ENCODE measurements at regions not wholly inside any gene's neighbourhood (a gene's known extent, or its start where the extent isn't known, plus 50 kb on each side); places are given as distances from the start of the nearest gene placed in this dataset.

DNA sequence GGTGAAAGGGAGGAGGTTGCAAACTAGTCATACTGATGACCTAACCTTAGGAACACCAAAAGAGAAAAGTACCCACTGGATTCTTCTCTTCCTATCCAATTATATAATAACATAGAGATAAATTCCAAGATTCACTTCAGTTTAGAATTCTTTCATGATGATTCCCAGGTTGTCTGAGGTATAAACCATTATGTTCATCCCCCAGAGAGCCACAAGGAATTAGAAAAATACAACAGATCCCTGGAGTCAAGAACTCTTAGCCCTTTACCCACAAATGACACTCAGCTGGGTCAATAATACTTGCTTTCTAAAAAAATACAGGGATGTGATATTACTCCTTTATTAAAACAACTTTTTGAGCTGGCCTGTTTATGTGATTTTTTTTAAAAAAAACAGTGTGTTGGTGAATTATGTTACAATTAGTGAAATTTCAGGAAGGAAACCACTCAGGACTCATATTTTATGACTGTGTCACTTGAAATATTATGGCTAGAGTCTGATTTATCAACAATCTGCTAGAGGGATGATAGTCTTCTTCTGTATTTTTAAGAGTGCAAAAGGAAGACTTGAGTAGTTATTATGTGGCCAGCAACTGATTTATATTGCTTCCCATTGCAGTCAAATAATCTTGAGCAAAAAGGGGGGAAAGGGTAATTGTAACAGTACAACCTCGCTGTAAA, 338.2 kb downstream of the NFIB start:
- Histone ChIP-seq H3K4me3 (no peak overlapping the region), H3K27ac (no peak overlapping the region), H3K9me3 (ENCODE audit: low read depth, low read length) (no peaks in the 10 kb centered on the region), H3K36me3 (ENCODE audit: insufficient read depth, low read length) (no peaks in the 10 kb centered on the region), H3K9ac (ENCODE audit: insufficient read length) (no peak overlapping the region)
- TF ChIP-seq EZH2 (IDR thresholded peaks at IDR 0.05): no peak
- no peak for TF ChIP-seq FOXP2 (optimal IDR thresholded peaks at IDR 0.05; ENCODE audit: control extremely low read depth, extremely low read length, insufficient read depth)
- no peak for TF ChIP-seq POLR2AphosphoS5 (IDR thresholded peaks at IDR 0.05; ENCODE audit: borderline replicate concordance, low read depth, low read length)
- DNase-seq (ENCODE audit: low read depth, low spot score): no peak

DNA sequence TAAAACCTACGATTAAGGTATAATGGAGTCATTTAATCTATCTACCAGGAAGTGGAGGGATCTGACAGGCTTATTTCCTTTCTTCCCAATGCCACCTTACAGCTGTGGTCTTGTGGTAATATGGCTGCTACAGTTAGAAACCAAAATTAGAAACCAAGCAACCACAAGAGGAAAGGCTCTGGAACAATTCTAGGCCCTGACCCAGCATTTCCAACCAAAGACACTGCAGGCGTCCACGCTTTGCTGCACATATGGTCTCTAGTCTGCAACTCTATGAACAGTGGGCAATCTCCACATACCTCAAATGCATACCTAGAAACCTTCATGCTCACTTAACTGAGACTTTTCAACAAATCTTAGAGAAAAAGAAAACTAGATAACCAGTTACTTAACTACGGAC, 339.1 kb downstream of the NFIB start:
- TF ChIP-seq FOXP2 (optimal IDR thresholded peaks at IDR 0.05; ENCODE audit: control extremely low read depth, extremely low read length, insufficient read depth) (no peak), EZH2 (IDR thresholded peaks at IDR 0.05) (no peak), POLR2AphosphoS5 (IDR thresholded peaks at IDR 0.05; ENCODE audit: borderline replicate concordance, low read depth, low read length) (no peak)
- Histone ChIP-seq H3K4me3 (no peak overlapping the region), H3K27ac (no peak overlapping the region), H3K36me3 (ENCODE audit: insufficient read depth, low read length) (no peaks in the 10 kb centered on the region), H3K9ac (ENCODE audit: insufficient read length) (no peak overlapping the region), H3K9me3 (ENCODE audit: low read depth, low read length) (no peaks in the 10 kb centered on the region)
- no peak for DNase-seq (ENCODE audit: low read depth, low spot score)

DNA sequence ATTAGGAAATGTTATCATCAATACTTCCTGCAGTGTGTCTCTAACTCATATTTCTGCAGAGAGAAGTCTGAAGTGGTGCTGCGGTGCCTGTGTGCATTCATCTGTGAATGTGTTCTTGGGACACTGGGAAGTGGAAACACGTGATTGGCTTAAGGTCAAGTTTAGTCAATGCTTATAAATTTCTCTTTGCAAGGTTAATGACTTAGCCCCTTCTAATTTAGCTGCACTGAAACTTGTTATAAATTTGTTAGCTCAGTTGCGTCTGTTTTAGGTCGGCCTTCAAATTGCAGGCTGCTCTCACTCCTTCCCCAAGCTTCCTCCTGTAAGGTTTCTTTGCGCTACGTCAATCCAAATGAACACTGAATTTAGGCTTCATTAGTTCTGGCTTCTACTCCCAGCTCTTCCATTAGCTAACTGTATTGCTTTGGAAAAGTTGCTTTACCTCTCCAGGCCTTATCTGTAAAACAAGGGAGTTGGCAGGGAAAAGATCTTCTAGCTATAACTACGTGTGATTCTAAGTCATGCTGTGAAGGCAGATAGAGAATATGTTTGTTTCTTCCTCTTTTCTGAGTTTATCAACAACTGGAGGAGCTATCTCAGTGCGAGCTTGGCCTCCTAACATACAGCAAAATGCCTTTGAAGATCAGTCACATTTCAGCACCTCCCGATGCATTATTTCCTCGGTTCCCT, 341.8 kb downstream of the NFIB start:
- H3K4me3 ChIP-seq: no peak overlapping the region
- TF ChIP-seq EZH2 (IDR thresholded peaks at IDR 0.05): no peak
- TF ChIP-seq POLR2AphosphoS5 (IDR thresholded peaks at IDR 0.05; ENCODE audit: borderline replicate concordance, low read depth, low read length): no peak
- no peak for TF ChIP-seq FOXP2 (optimal IDR thresholded peaks at IDR 0.05; ENCODE audit: control extremely low read depth, extremely low read length, insufficient read depth)
- DNase-seq (ENCODE audit: low read depth, low spot score): no peak
- no peak overlapping the region for H3K27ac ChIP-seq
- H3K36me3 ChIP-seq (ENCODE audit: insufficient read depth, low read length): no peaks in the 10 kb centered on the region
- no peaks in the 10 kb centered on the region for H3K9me3 ChIP-seq (ENCODE audit: low read depth, low read length)
- no peak overlapping the region for H3K9ac ChIP-seq (ENCODE audit: insufficient read length)

DNA sequence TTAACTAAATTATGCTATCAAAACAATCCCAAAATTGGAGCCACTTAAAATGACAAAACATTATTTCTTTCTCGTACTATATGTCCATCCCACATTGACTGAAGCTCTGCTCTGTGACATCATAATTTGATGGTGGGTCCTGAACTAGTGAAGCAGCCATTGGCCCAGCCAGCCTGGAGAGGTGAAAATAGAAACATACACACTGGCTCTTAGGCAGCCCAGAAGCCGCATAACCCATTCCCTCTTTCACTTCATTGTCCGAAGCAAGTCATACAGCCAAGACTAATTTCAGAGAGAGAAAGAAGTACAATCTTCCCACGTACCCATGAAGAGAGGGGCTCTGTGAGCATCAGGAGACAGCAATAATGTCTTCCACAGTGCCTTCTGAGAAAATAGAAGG, 342.5 kb downstream of the NFIB start:
- no peaks in the 10 kb centered on the region for H3K36me3 ChIP-seq (ENCODE audit: insufficient read depth, low read length)
- TF ChIP-seq POLR2AphosphoS5 (IDR thresholded peaks at IDR 0.05; ENCODE audit: borderline replicate concordance, low read depth, low read length): no peak
- TF ChIP-seq EZH2 (IDR thresholded peaks at IDR 0.05): no peak
- TF ChIP-seq FOXP2 (optimal IDR thresholded peaks at IDR 0.05; ENCODE audit: control extremely low read depth, extremely low read length, insufficient read depth): no peak
- H3K27ac ChIP-seq: no peak overlapping the region
- no peak for DNase-seq (ENCODE audit: low read depth, low spot score)
- H3K4me3 ChIP-seq: no peak overlapping the region
- H3K9ac ChIP-seq (ENCODE audit: insufficient read length): no peak overlapping the region
- H3K9me3 ChIP-seq (ENCODE audit: low read depth, low read length): no peaks in the 10 kb centered on the region

DNA sequence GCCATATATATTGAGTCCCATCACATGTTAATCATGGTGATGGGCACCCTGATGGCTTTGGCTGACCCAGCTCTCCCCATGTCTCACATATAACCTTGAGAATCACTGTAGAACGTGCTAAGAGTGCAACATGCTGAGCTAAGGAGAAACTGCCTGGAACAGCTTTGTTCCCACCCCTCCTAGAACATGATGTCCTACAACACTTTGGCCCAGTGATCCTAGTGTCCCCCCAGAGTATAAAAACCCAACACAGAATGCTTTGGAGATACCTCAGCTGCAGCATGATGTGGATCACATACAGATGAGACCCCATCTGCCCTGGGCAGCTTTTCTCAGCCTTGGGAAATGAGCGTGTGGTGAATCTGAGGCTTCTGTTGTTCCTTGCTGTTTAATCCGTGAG, 343.5 kb downstream of the NFIB start:
- Histone ChIP-seq H3K9me3 (ENCODE audit: low read depth, low read length) (no peaks in the 10 kb centered on the region), H3K4me3 (no peak overlapping the region), H3K36me3 (ENCODE audit: insufficient read depth, low read length) (no peaks in the 10 kb centered on the region), H3K27ac (no peak overlapping the region), H3K9ac (ENCODE audit: insufficient read length) (no peak overlapping the region)
- TF ChIP-seq FOXP2 (optimal IDR thresholded peaks at IDR 0.05; ENCODE audit: control extremely low read depth, extremely low read length, insufficient read depth): no peak
- TF ChIP-seq EZH2 (IDR thresholded peaks at IDR 0.05): no peak
- no peak for TF ChIP-seq POLR2AphosphoS5 (IDR thresholded peaks at IDR 0.05; ENCODE audit: borderline replicate concordance, low read depth, low read length)
- DNase-seq (ENCODE audit: low read depth, low spot score): no peak

DNA sequence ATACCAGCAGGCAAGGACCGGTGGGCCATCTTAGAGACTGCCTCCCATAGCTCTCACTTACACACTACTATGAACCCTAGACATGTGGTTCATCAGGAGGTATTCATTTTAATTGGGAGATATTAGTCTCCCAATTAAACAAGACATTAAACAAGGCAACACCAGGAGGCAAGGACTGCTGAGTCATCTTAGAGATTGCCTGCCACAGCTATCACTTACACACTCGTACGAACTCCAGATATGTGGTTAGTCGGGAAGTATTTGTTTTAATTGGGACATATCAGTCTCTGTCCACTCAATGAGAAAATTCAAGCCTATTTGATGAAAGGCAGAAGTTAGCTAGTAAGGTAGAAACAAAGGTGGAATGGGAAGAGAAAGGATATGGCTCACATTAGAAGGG, 343.9 kb downstream of the NFIB start:
- Histone ChIP-seq H3K27ac (no peak overlapping the region), H3K36me3 (ENCODE audit: insufficient read depth, low read length) (no peaks in the 10 kb centered on the region), H3K4me3 (no peak overlapping the region), H3K9me3 (ENCODE audit: low read depth, low read length) (no peaks in the 10 kb centered on the region), H3K9ac (ENCODE audit: insufficient read length) (no peak overlapping the region)
- no peak for TF ChIP-seq POLR2AphosphoS5 (IDR thresholded peaks at IDR 0.05; ENCODE audit: borderline replicate concordance, low read depth, low read length)
- no peak for DNase-seq (ENCODE audit: low read depth, low spot score)

DNA sequence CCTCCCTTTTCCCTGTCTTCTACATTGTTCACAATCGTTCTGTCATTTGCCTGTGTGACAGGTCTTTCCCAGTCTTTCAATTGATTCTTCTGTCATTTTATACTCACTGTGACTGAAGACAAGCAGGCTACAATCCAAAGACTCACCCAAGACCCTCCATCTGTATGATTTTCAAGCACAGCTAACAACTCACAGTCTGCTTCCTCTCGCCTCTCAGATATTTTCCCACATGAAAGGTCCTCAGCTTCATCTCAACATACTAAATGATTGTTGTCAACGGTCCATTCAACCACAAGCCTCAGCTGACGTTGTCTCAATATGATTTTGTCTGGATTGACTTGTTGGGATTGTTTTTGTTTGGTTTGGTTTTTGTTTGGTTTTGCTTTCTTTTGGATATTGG, 346.5 kb downstream of the NFIB start:
- TF ChIP-seq FOXP2 (optimal IDR thresholded peaks at IDR 0.05; ENCODE audit: control extremely low read depth, extremely low read length, insufficient read depth) (no peak), EZH2 (IDR thresholded peaks at IDR 0.05) (no peak)
- DNase-seq (ENCODE audit: low read depth, low spot score): no peak
- Histone ChIP-seq H3K27ac (no peak overlapping the region), H3K9me3 (ENCODE audit: low read depth, low read length) (no peaks in the 10 kb centered on the region), H3K36me3 (ENCODE audit: insufficient read depth, low read length) (no peaks in the 10 kb centered on the region), H3K9ac (ENCODE audit: insufficient read length) (no peak overlapping the region), H3K4me3 (no peak overlapping the region)

DNA sequence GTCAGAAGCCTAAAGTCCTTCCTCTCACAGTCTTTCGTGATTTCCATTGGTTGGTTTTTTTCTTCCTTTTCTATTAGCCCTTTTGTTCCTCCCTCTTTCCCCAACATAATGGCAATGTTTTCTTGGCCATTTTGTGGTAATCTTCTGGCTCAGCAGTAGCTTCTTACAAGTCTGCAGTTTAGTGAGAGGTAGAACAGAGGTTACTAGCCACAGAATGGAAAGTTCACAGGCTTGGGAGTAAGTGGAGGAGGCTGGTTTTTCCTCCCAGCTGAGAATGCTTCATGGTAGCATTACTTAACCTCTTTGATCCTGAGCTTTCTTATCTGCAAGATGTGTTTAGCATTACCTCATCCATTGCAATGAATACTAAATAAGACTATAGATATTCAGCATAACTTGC, 346.9 kb downstream of the NFIB start:
- TF ChIP-seq POLR2AphosphoS5 (IDR thresholded peaks at IDR 0.05; ENCODE audit: borderline replicate concordance, low read depth, low read length) (no peak), EZH2 (IDR thresholded peaks at IDR 0.05) (no peak), FOXP2 (optimal IDR thresholded peaks at IDR 0.05; ENCODE audit: control extremely low read depth, extremely low read length, insufficient read depth) (no peak)
- Histone ChIP-seq H3K9ac (ENCODE audit: insufficient read length) (no peak overlapping the region), H3K4me3 (no peak overlapping the region), H3K9me3 (ENCODE audit: low read depth, low read length) (no peaks in the 10 kb centered on the region), H3K27ac (no peak overlapping the region), H3K36me3 (ENCODE audit: insufficient read depth, low read length) (no peaks in the 10 kb centered on the region)
- DNase-seq (ENCODE audit: low read depth, low spot score): no peak

All from SK-N-MC (cell line).